GM21737 (cell line): ENCODE measurements at regions not wholly inside any gene's neighbourhood (a gene's known extent, or its start where the extent isn't known, plus 50 kb on each side); places are given as distances from the start of the nearest gene placed in this dataset.

ENCODE experiments used
- ATAC-seq: cut with Tn5 transposase; IDR thresholded peaks from one replicate; pipeline ENCODE4 v1.9.1; 2021; ENCODE audit warnings: mild to moderate bottlenecking, moderate library complexity; ENCODE audit not compliant: unreplicated experiment

DNA sequence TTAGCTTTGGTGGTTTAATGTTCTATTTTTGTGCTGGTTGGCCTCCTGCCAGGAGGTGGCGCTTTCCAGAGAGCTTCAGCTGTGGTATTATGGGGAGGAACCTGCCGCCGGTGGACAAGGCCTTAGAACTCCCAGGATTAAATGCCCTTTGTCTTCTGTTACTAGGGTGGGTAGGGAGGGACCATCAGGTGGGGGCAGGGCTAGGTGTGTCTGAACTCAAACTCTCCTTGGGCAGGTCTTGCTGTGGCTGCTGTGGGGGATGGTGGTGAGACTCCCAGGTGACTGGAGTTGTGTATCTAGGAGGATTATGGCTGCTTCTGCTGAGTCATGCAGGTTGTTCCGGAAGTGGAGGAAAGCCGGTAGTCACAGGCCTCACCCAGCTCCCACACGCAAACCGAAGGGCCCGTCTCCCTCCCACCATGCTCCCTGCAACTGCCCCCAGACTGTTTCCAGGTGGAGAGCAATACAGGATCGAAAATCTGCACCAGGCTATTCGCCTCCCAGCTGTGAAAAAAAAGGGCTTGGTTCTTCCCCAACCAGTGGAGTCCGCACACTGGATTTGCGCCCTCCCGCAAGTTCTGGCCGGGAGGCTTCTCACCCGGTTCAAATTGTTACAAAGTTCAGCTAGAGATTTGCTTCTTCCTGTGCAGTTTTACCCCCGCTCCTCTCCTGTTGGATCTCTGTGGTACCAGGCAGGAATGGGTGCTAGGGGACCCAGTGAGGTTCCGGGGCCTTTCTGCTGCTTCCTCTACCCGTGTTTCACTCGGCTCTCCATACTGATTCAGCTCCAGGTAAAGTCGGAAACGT is 220.5 kb downstream of the CENPF start:
- no peak for ATAC-seq

DNA sequence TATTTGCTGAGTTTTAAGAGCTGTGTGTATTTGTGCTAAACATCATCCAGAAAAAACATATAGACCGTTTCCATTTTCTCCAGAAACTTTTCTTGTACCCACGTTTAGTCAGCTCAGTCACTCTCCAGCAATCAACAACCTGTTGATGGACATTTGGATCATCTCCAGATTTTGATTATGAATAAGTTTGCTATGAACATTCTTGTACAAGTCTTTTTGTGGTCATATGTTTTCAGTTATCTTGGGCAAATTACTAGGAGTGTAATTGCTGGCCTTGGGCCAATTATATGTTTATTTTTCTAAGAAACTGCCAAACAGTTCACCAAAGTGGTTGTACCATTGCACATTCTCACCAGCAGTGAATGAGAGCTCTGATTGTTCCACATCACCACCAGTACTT is 221.8 kb downstream of the CENPF start:
- ATAC-seq, result no peak

DNA sequence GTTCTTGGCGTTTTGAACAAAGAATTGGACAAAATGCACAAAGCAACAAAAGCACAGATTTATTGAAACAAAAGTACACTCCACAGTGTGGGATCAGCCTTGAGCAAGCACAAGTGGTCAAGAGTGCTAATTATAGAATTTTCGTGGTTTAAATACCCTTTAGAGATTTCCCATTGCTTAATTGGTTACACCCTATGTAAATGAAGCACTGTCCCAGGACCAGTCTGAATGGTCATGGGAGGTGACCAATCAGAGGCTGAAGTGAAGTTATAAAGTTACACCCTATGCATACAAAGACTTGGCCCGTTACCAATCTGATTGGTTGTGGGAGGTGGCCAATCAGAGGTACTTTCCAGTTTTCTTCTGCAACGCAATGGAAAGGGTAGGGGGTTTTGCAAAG is 223.6 kb downstream of the CENPF start:
- ATAC-seq, result no peak

DNA sequence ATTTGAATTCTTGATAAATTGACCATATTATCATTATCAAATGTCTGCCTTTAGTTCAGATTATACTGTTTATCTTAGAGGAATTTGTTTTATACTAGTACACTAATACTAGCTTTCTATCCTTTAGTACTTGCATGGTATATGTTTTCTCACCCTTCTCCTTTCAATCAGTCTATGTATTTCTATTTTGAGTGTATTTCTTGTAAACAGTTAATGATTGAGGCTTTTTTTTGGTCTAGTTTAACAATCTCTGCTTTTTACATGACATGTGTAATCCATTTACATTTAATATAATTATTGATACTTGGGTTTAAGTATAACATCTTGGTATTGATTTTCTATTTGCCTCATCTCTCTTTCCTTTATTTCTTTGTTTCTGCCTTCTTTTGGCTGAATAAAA is 224.9 kb downstream of the CENPF start:
- ATAC-seq, result no peak

DNA sequence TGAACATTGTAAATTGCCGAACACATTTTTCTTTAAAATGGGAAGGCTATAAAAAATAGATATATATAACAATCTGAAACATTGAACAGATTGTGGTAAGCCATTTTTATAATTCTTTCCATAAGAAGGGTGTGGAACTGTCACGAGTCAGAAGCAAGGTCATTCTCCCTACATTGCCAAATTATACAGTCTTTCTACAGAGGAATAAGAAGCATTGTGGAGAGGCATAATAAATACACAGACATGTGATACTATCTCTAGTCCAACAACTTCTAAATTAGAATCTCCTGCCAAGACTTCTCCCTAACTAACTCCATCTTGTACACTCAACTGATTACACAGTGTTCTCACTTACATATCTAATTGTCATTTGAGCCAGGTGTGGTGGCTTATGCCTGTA is 227.9 kb downstream of the CENPF start:
- ATAC-seq, result no peak

DNA sequence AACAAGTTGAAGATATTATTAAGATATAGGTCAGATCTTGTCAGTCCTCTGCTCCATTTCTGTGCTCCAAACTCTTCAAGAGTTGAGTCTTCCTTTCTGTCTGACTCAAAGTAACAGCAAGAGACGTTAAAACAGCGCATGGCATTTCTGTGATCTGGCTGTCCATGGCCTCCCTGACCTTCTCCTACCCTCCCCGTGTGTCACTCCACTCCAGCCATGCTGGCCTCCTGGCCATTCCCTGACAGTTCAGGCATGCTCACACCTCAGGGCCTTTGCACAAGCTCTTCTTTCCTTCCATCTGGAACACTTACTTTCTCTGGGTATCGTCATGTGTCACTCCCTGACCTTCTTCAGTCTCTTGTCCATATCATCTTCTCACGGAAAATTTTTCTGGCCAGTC is 229.0 kb downstream of the CENPF start:
- ATAC-seq, result no peak

DNA sequence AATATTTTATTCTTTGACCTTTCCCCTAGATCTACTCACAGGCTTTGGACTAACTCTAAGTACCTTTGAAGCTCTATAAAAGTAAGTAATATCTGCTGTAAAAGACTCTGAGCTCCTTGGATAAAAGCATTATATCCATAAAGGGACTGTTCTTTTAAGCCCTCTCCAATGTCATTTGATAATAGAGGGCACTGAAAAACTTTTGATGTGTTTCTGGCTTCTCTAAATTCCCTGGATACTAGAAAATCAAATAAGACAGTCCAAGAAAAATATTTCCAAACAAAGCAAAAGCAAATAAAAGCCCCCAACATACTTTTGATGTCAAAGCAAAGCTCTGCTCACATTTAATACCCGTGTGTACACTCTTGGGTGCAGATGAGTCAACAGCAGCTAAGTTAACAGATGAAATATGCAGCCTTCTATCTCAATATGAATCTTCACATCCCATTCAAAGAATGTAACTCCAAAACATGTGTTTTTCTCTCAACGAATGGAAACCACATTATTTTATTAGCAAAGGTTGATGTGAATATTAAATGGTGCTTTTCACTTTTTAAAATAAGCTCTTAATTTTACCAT is 230.3 kb downstream of the CENPF start:
- no peak for ATAC-seq

DNA sequence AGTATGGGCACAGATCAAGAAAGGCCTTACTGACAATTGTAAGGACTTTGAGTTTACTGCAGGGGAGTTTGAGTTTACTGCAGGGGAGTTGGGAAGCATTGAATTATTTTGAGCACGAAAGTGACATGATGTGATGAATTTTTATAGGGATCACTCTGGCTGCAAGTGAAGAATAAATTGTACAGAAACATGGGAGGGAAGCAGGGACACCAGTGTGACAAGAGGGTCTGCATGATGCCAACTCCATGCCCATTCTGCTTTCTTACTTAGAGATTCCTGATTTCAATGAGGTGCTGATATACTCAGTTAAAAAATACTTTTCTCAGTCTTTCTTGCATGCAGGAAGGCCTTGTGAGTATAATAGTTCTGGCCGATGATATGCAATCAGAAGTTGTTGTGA is 234.4 kb downstream of the CENPF start:
- ATAC-seq, result no peak

DNA sequence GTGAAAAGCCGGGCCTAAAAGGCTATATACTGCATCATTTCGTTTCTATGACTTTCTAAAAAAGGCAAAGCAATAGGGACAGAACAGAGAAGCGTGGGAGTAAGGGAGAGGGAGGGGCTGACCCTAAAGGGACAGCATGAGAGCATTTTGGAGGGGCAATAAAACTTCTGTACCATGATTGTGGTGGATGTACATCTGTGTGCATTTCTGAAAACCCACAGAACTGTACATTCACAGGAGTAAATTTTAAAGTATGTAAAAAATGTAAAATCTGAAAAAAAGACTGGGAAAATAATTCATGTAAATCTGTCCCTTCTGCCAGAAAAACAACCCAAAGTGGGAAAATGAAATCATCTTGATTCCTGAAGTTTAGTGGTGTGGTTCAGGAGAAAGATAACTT is 235.4 kb downstream of the CENPF start:
- ATAC-seq, result no peak

DNA sequence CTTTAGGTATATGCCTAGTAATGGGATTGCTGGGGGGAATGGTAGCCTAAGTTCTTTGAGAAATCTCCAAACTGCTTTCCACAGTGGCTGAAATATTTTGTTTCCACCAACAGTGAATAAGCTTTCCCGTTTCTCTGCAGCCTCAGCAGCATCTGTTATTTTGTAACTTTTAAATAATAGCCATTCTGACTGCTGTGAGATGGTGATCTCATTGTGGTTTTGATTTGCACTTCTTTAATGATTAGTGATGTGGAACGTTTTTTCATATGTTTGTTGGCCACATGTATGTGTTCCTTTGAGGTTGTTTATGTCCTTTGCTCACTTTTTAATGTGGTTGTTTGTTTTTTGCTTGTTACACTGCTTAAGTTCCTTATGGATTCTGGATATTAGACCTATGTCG is 237.4 kb downstream of the CENPF start:
- no peak for ATAC-seq

DNA sequence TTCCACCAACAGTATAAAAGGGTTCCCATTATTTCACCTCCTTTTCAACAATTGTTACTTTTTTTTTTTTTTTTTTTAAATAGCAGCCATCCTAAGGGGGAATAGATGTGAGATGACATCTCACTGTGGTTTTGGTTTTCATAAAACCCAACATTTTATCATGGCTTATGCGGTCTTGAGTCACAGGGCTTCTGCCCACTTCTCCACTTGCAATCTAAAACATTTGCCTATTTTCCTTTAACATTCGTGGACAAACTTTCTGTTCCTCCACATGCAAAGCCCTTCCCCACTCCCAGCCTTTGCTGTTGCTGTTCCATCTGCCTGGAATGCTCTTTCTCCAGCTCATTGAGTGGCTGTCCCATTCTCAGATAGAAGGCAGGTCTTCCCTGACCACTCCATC is 239.7 kb upstream of the KCNK2 start:
- no peak for ATAC-seq

DNA sequence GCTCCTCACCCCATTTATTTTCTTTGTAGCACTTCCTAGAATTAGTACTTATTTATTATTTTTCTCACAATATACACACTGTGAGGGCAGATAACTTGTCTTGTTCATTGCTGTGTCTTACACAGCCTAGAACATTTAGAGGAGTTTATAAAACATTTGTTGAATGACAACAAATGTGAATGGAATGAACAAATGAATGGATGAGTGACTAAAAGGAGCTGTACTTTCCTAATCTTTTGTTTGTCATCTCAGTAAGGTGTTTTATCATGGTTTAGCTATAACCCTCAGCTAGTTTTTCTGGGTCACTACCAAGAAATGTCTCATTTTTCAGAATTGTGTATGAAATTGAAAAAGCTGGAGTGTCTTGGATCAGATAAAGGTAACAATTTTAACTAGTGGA is 239.3 kb upstream of the KCNK2 start:
- no peak for ATAC-seq

DNA sequence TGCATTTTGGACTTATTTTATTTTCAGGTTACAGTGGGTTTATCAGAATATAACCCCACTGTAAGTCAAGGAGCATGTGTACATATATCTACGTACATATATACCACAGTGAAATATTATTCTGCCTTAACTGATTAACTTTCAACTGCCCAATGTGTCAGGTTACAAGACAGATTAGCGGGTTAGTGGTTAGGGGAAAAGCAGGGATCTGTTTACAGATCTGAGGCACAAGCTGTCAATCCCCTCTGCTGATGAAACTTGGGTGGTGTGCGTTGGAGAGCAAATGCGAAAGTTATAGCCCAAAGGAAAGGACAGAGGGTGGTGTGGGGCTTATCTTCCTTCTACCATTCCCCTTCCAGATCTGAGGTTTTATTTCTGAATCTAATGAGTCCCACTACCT is 238.2 kb upstream of the KCNK2 start:
- ATAC-seq, result no peak

DNA sequence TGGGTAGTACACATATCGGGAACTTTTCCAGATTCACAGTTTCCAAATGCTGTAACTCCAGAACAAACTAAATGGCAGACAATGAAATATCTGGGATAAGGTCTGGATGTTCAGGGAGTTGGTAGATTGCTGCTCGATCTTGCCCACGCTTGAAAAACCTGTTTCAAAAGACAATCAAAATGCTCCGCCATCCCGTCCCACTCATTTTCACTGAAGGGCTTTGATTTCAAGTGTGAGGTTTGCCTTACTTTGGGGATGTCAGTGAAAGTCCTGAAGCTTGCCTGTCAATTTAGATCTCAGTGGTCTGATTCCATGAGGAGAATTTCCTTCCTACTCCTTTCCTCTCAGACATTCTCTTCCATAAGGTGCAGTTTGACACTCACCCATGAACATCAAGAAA is 236.3 kb upstream of the KCNK2 start:
- ATAC-seq, result no peak

DNA sequence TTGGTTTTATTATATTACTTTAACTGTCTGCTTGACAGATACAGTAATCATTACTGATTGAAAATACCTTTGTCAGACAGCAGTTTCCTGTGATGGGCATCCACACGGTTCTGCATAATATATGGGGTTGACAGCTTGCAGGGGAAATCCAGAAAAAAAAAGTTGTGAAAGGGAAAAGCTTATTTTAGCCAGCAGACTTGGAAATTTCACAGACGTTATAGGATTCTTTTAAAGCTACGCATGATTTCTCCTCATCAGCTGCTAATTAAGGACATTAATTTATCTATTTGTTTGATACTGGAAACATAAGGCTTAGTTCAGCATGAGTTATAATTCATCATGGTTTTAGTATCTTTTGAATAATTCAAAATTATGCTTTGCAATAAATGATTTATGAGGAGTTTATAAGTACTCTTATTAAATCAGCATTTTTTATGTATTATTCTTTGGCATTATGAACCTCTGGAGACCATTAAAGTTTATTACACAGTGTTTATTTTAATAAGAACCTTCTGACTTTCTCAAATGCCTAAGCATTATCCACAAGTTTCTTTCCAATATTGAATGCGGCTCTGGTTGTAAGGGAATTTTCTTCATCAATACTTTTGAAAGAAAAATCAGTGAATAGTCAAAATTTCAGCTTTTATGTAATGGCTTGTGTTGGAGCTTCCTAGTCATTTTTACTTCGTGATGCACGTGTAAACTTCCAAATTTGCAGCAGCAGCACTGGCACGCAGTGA is 235.3 kb upstream of the KCNK2 start:
- ATAC-seq, result no peak

DNA sequence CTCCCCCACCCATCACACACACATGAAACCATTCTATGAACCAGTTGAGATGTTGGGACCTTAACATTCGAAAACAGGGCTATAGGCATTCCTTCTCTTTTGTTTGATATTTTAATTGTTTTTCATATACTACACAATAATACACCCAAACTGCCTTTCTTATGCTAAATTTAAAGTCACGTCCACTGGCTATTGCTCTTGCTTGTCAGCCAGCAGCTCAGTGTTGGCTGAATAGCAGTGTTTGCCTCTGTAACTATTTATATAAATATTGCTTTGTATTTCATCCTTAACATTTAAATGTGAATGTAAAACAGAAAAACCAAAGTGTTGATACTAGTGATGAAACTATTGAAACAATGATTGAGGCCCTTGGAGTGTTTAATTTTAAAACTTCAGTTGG is 234.4 kb upstream of the KCNK2 start:
- ATAC-seq, result no peak

DNA sequence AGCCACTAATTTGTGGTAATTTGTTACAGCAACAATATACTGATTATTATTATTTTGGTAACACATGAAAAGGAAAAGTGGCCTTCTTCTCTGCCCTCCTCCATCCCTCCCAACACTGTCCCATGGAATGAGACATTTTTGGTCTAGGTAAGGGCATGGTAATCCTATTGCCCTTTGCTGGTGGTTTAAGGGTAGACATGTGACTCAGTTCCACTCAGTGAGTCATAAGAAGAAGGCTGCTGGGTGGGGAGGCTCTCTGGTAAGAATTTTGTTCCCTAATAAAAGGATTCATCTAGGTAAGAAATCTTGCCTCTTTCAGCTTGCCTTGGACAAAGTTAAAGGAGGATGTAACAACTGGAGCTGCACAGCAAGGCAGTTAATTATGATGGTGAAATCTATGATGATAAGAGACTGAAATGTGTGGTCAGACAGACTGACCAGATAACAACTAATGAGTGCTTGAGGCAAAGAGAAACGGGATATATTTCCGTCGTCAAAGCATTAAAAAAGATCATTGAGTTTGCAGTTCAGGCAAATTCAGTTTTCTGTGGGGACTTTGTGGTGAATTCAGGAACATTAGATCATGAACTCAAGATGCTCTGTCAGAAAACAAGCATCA is 232.0 kb upstream of the KCNK2 start:
- ATAC-seq, result no peak

DNA sequence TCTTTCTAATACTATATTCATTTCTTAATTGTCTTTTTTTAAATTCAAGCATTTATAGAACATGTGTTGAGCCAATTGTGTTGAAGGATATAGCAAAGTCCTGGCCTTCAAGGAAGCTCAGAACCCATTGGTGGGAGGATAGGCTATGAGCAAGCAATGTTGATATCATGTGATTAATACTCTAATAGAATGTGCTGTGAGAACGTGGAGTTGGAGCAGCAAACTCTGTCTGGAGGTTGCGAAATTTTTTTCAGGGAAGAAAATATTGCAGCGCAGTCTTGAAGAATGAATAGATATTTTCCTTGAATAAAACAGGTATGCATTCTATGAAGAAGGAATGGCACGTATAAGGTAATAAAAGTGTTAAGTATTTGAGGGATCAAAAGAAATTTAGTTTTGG is 229.2 kb upstream of the KCNK2 start:
- ATAC-seq, result no peak

DNA sequence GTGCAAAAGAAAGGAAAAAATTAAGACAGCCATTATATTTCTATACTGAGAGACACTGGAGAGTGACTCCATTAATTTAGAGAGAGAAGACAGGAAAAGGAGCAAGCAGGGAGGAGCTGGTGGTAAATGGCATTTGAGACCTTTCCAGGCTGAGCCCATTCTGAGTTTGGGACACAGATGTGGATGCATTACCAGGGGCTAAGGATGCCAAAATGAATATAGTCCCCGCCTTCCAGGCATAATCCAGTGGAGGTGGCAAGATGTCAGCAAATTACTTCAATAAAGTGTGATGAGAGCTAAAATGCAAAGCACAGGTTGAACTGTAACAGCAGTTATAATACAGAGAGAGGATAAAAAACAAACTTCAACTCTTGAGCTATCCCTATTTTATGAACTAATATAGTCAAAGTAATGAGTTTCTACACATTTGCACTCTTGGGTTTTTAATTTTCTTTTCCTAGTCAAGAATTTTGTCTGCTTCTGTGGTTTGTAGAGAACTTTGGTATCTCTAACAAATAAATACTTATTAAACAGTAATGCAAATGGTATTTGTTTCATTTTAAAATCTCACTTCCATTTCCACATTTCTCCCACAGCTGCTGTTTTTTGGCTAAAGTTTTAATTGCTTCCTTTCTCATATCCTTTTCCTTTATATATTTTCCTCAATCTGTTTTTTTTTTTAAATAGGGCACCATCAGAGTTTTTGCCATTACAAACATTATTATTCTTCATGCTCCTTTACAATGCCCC is 228.2 kb upstream of the KCNK2 start:
- no peak for ATAC-seq

DNA sequence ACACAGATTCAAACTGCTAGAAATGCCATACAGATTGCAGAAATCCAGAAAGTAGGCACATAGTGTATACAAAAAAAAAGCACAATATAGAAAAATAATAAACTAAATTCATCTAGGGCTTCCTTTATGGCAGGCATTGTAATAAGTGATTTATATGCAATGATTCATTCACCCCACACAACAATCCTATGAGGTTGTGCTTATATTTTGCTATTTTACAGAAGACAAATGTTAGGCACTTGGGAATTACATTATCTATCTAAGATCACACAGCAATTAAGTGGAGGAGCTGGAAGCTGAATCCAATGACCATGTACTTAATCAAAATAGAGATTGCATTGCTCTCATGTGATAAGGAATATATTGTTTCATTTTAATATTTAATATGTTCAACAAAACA is 225.7 kb upstream of the KCNK2 start:
- no peak for ATAC-seq

DNA sequence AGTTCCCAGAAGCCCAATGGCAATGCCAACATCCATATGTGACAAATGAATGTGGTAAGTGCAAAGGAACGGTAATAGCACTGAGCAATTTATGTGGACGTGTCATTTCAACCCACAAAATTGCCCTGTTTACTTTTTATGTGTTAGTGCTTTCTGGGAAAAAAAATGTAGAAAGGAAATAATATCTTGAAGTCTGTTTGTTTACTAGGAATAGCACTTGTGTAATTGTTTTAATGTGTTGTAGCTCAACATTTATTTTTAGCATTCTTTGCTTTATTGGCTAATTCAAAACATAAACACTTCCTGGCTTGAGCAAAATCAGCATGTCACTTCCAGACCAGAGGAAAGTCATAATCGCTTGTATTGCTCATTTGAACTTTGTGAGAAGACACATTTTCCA is 224.8 kb upstream of the KCNK2 start:
- no peak for ATAC-seq
